ENCODE measurements at regions not wholly inside any gene's neighbourhood (a gene's known extent, or its start where the extent isn't known, plus 50 kb on each side); places are given as distances from the start of the nearest gene placed in this dataset.

DNA sequence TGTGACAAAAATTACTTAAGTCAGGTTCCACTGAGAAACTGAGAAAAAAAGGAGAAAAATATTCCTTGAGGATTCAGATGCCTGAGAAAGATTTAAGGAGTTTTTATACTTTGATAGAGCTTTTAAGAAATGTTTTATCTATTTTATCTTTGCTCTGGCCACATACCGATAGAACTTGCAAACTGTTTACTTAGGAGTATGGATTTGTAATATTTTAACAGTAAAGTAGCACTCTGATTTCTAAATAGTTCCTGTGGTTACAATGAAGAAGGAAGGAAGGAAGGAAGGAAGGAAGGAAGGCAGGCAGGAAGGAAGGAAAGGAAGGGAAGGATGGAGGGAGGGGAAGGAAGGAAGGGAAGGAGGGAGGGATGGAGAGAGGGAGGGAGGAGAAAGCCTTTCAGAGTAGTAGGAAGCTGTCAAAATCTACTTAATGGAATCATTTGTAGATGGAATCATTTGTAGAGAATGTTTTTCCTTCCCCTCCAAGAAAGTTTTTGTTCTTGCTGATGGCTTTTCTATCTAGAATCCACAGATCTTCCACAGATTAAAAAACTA, 489.0 kb upstream of the ANKRD30A start:
- TF ChIP-seq, protein P1, sequence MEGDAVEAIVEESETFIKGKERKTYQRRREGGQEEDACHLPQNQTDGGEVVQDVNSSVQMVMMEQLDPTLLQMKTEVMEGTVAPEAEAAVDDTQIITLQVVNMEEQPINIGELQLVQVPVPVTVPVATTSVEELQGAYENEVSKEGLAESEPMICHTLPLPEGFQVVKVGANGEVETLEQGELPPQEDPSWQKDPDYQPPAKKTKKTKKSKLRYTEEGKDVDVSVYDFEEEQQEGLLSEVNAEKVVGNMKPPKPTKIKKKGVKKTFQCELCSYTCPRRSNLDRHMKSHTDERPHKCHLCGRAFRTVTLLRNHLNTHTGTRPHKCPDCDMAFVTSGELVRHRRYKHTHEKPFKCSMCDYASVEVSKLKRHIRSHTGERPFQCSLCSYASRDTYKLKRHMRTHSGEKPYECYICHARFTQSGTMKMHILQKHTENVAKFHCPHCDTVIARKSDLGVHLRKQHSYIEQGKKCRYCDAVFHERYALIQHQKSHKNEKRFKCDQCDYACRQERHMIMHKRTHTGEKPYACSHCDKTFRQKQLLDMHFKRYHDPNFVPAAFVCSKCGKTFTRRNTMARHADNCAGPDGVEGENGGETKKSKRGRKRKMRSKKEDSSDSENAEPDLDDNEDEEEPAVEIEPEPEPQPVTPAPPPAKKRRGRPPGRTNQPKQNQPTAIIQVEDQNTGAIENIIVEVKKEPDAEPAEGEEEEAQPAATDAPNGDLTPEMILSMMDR (IDR thresholded peaks at IDR 0.05), result no peak
- Mint-ChIP-seq H3K9me3 (peaks cover under 1 to 12% (median 4%) of the 10 kb centered on the region in 7 donors), H3K27me3 (ENCODE audit: low read depth in 3 of 3) (peaks cover 0 to 2% (median 0%) of the 10 kb centered on the region in 3 donors), H3K36me3 (no peaks in the 10 kb centered on the region), H3K4me3 (no peak overlapping the region), H3K27ac (no peak overlapping the region), H3K4me1 (no peaks in the 10 kb centered on the region)
- Histone ChIP-seq H2AFZ (ENCODE audit: insufficient read depth, low read depth, low read length, poor library complexity, severe bottlenecking) (no peak overlapping the region), H3K9me3 (replicated peaks in 1 of 2; ENCODE audit: control insufficient read depth in 1 of 2, insufficient read depth in 1 of 2, low read length in 2 of 2) (peaks cover 0 to 10% of the 10 kb centered on the region in 2 donors), H4K20me1 (ENCODE audit: insufficient read depth, low read length) (no peaks in the 10 kb centered on the region), H3K4me1 (ENCODE audit: control insufficient read depth in 1 of 2, insufficient read depth in 2 of 2, low read length in 2 of 2) (no peaks in the 10 kb centered on the region), H3K36me3 (replicated peaks in 1 of 2; ENCODE audit: control insufficient read depth in 1 of 2, insufficient read depth in 2 of 2, low read length in 2 of 2) (no peaks in the 10 kb centered on the region), H3K79me2 (ENCODE audit: insufficient read depth, low read length) (no peaks in the 10 kb centered on the region), H3K27ac (ENCODE audit: low read depth in 1 of 2, low read length in 2 of 2) (no peak overlapping the region), H3K4me2 (replicated peaks; ENCODE audit: extremely low read depth, low read length, poor library complexity, severe bottlenecking) (no peak overlapping the region), H3K27me3 (ENCODE audit: control insufficient read depth in 2 of 2, insufficient read depth in 2 of 2, low read length in 2 of 2) (no peaks in the 10 kb centered on the region), H3K9ac (ENCODE audit: insufficient read depth, low read length, poor library complexity, severe bottlenecking) (no peak overlapping the region), H3K4me3 (replicated peaks in 1 of 3; ENCODE audit: low read depth in 2 of 3, low read length in 3 of 3) (no peak overlapping the region)
- no peak for DNase-seq
- WGBS (ENCODE audit: insufficient coverage), result no CpG with 5 or more reads among the region's 1 CpG
- intact Hi-C loops (cut with micrococcal nuclease), result no loop called here

DNA sequence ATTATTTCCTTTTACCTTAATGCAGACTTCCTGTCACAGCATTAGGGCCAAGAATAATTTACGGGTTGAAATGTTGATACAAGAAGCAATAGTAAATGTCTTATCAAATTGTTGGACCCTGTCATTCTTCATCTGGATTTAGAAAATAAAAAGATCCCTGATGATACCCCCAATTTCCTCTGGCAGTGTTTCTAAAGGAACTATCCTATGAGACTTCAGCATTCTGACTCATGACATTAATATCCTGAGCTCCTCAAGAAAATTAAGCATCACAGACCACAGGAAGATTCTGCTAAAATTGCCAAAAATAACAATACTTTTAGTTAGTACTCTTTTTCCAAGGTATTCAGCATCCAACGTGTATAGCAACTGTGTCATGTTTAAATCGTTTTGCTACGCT, 490.5 kb upstream of the ANKRD30A start:
- Histone ChIP-seq H3K4me2 (replicated peaks; ENCODE audit: extremely low read depth, low read length, poor library complexity, severe bottlenecking) (no peak overlapping the region), H3K27ac (ENCODE audit: low read depth in 1 of 2, low read length in 2 of 2) (no peak overlapping the region), H3K79me2 (ENCODE audit: insufficient read depth, low read length) (no peaks in the 10 kb centered on the region), H3K9me3 (replicated peaks in 1 of 2; ENCODE audit: control insufficient read depth in 1 of 2, insufficient read depth in 1 of 2, low read length in 2 of 2) (peaks cover 0 to 10% of the 10 kb centered on the region in 2 donors), H3K27me3 (ENCODE audit: control insufficient read depth in 2 of 2, insufficient read depth in 2 of 2, low read length in 2 of 2) (no peaks in the 10 kb centered on the region), H3K36me3 (replicated peaks in 1 of 2; ENCODE audit: control insufficient read depth in 1 of 2, insufficient read depth in 2 of 2, low read length in 2 of 2) (no peaks in the 10 kb centered on the region), H3K4me1 (ENCODE audit: control insufficient read depth in 1 of 2, insufficient read depth in 2 of 2, low read length in 2 of 2) (no peaks in the 10 kb centered on the region), H2AFZ (ENCODE audit: insufficient read depth, low read depth, low read length, poor library complexity, severe bottlenecking) (no peak overlapping the region), H3K4me3 (replicated peaks in 1 of 3; ENCODE audit: low read depth in 2 of 3, low read length in 3 of 3) (no peak overlapping the region), H4K20me1 (ENCODE audit: insufficient read depth, low read length) (no peaks in the 10 kb centered on the region), H3K9ac (ENCODE audit: insufficient read depth, low read length, poor library complexity, severe bottlenecking) (no peak overlapping the region)
- peaks cover 2 to 10% (median 4%) of the 10 kb centered on the region in 7 donors for H3K9me3 Mint-ChIP-seq
- H3K27me3 Mint-ChIP-seq (ENCODE audit: low read depth in 3 of 3), result no peaks in the 10 kb centered on the region
- no peak overlapping the region for H3K27ac Mint-ChIP-seq
- intact Hi-C loops (cut with micrococcal nuclease), result no loop called here
- TF ChIP-seq, protein P1 (IDR thresholded peaks at IDR 0.05), result no peak
- no peaks in the 10 kb centered on the region for H3K4me1 Mint-ChIP-seq
- no CpG with 5 or more reads among the region's 4 CpGs for WGBS (ENCODE audit: insufficient coverage)
- DNase-seq, result no peak
- no peaks in the 10 kb centered on the region for H3K36me3 Mint-ChIP-seq
- H3K4me3 Mint-ChIP-seq, result no peak overlapping the region
